Retinal pigment epithelial cell (primary cell): ENCODE measurements at regions not wholly inside any gene's neighbourhood (a gene's known extent, or its start where the extent isn't known, plus 50 kb on each side); places are given as distances from the start of the nearest gene placed in this dataset.

Experiments
- DNase-seq: peaks from one replicate; pipeline ENCODE4 v3.0.0-alpha.2; 2010; ENCODE audit warnings: low read depth
- H3K4me3 ChIP-seq: 2 replicates; pipeline ENCODE4 v1.5.1; 2011; ENCODE audit warnings: mild to moderate bottlenecking, low read length, control low read depth, moderate library complexity
- TF ChIP-seq, protein P1 (sequence below): conservative IDR thresholded peaks from 2 replicates; pipeline ENCODE4 v1.5.1; 2011; ENCODE audit warnings: low read depth, low read length, control low read depth, inconsistent platforms

DNA sequence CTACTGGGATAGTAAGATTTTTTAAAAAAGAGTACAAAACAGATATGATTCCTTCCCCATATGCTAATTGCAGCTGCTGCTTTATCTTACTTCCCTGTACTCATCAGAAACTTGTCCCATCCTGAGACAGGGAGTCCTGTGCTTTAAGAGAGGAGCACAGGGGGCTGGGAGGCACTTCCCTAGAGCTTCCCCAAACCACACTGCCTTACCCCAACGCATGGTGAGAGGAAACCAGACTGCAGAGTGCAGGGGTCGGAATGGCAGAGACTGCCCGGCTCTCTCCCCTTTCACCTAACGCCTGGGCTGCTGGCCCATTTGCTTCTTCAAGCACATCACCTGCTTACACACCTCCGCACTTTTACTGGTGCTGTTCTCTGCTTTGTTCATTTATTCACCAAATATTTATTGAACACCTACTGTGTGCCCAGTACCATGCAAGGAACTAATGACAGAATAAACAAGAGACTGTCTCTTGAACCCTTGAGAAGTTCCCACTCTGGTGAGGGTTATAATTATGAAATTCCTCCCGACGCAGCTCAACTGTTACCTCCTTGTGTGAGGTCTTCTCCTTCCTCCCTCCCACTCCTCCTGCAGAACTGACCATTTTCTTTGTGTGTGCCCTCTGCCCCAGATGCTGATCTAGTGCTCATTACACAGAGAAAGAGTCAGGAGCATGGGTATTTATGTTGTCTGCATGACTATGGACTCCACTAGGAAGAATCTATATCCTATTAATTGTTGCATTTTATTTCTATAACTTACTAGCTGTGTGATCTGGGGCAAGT lies 289.7 kb downstream of the TCF7L2 start:
- no peak for DNase-seq
- no peak overlapping the region for H3K4me3 ChIP-seq
- TF ChIP-seq, protein P1, sequence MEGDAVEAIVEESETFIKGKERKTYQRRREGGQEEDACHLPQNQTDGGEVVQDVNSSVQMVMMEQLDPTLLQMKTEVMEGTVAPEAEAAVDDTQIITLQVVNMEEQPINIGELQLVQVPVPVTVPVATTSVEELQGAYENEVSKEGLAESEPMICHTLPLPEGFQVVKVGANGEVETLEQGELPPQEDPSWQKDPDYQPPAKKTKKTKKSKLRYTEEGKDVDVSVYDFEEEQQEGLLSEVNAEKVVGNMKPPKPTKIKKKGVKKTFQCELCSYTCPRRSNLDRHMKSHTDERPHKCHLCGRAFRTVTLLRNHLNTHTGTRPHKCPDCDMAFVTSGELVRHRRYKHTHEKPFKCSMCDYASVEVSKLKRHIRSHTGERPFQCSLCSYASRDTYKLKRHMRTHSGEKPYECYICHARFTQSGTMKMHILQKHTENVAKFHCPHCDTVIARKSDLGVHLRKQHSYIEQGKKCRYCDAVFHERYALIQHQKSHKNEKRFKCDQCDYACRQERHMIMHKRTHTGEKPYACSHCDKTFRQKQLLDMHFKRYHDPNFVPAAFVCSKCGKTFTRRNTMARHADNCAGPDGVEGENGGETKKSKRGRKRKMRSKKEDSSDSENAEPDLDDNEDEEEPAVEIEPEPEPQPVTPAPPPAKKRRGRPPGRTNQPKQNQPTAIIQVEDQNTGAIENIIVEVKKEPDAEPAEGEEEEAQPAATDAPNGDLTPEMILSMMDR: no peak

DNA sequence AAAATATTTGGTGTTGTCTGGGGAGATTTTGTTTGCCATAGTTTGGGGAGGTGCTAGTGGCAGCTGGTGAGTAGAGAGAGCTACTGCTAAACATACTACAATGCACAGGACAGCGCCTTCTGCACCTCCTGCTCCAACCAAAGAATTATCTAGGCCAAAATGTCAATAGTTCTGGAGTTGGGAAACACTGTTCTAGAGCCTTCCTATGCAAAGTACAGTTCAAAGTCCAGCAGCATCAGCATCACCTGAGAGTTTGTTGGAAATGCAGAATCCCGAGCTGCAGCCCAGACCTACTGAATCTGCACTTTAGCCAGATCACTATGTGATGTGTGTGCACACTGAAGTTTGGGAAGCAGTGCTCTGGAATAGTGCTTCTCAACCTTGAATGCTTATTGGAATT lies 290.7 kb downstream of the TCF7L2 start:
- no peak for DNase-seq
- H3K4me3 ChIP-seq: no peak overlapping the region

DNA sequence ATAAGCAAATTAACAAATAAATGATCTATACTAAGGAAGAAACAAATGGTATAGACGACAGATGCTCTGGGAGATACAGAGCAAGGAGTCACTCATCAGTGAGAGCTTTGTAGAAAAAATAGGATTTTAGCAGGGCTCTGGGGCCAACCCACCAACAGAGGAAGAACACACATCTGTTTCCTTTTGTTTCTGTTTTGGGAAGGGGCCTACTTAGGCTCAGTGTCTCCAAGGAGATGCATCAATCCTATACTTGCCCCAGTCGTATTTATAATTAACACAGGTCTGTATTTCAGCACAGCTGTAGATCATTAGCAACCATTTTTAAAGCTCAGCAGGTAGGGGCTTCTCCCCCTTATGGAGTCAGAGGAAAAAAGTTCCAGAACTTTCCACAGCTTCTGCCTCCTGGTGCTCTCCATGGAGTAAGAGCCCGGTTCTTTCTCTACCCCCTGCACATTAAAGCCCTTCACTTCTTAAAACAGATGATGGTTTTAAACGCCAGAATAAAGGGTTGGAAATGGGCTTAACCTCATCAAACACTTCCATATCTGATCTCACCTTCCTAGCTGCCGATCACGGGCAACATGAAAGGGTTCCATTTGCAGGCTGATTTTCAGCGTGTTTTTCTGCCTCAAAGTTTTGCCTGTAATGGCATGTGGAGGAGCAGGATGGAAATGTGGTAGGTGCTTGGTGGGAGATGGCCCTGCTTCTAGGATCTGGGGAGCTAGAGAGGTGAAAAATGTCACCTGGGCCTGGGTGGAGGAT lies 291.7 kb downstream of the TCF7L2 start:
- no peak for DNase-seq
- H3K4me3 ChIP-seq: no peak overlapping the region
- TF ChIP-seq, protein P1: no peak

More for the DNA sequence above, 290.7 kb downstream of the TCF7L2 start:
- TF ChIP-seq, protein P1: no peak

DNA sequence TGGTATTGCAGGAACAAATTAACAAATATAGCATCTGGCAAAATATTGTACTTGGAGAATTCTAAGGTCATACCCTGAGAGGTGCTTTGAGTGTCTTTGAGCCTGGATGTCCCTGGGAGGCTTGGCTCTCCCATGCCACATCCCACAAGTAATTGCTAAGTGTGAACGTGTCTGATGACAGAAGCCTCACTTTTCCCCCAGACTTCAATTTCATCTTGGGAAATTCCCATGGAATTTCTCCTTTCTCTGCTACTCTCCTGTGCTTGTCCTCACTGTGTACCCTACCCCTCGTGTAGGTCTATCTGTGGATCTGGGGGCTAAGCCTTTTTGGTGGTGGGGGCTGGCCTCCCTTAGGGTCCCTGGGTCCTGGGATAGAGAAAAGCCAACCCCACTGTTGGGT lies 293.3 kb downstream of the TCF7L2 start:
- TF ChIP-seq, protein P1: no peak
- H3K4me3 ChIP-seq: no peak overlapping the region
- no peak for DNase-seq

DNA sequence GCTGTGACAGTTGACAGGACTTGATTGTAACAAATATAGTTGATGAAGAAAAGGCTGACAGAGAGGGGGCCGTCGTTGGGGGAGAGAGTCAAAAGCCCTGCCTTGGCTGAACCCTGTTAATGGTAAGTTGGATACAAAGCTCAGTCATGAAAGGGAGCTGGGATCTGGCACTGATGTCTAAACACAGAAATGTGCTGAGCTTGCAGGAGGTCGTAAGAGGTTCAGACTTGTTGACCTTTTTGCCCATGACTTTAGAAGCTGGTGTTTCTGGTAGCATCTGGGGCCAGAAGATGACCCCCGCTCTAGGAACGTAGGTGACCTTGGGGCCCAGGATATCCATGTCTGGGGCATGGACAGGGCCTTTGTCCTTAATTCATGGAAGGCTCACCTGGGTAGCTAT lies 294.7 kb downstream of the TCF7L2 start:
- DNase-seq: no peak
- no peak overlapping the region for H3K4me3 ChIP-seq
- TF ChIP-seq, protein P1: no peak

DNA sequence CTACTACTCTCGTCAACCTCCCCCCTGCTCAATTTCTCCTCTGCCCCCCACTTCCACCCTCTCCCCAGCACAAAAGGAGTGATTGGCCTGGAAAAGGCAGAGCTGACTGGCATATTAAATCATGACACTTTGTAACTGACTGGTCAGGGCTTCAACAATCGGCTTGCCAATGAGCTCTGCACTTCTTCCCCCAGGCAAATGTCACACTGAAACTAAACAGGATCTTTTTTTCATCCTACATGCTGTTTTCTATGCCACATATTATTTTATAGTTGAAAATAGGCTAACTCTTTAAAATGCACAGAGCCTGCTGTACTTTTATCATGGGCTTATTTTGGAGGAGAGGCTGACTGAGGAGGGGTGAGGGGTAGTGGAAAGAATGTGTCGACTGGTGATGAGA lies 295.2 kb downstream of the TCF7L2 start:
- no peak for DNase-seq
- H3K4me3 ChIP-seq: no peak overlapping the region
- TF ChIP-seq, protein P1: no peak
